GM19043 (cell line): ENCODE measurements at regions not wholly inside any gene's neighbourhood (a gene's known extent, or its start where the extent isn't known, plus 50 kb on each side); places are given as distances from the start of the nearest gene placed in this dataset.

Experiments
- ATAC-seq: cut with Tn5 transposase; IDR thresholded peaks from one replicate; pipeline ENCODE4 v1.9.1; 2021; ENCODE audit warnings: low read depth; ENCODE audit not compliant: unreplicated experiment

DNA sequence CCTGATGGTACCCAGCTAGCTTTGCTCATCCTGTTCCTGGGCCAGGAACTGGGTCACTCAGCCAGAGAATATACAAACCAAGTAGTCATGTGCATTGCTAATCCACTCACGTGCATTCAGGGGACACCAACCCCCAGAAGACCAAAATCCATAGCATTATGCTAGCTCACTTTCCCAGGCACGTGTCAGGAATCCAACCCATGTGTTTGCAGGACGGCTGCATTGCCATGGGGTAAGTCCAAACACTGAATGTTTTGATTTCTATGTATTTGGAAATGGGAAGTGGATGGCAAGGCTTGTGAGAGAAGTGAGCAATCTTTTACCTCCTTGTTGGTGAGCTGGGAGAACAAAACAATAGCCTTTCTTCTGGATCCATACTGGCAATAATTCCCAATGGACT is 87.1 kb upstream of the FOXN3 start:
- no peak for ATAC-seq

GRCh38 chr14:89503431-89503996 is 86.5 kb upstream of the FOXN3 start:
- peak; percentile 35 for ATAC-seq

DNA sequence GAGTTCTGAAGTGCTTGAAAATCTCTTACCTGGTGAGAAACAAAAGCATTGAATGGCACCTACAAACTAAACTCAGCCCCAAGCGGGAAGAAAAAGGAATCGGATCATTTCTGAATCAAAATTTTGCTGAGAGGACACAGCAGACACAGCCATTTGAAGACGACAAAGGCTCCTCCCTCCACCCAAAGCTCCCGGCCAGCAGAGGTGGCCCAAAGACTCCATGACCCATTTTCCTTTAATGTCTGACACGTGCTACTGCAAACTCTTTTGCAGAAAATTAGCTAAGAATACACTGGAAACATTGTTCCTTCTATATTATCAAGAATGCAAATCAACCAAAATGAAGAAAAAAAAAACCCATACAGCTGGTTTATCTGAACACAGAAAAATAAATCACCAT is 85.9 kb upstream of the FOXN3 start:
- no peak for ATAC-seq

- no peak for ATAC-seq
Observed at GRCh38 chr14:89501381-89501780, 84.3 kb upstream of the FOXN3 start.

GRCh38 chr14:89500303-89500702 is 83.3 kb upstream of the FOXN3 start:
- ATAC-seq = no peak

- ATAC-seq = no peak
Observed at GRCh38 chr14:89498878-89499277, 81.8 kb upstream of the FOXN3 start.

- ATAC-seq = no peak
Observed at GRCh38 chr14:89495718-89496117, 78.7 kb upstream of the FOXN3 start.

GRCh38 chr14:89493877-89494634 is 77.0 kb upstream of the FOXN3 start:
- ATAC-seq = peak; percentile 96

- no peak for ATAC-seq
Observed at GRCh38 chr14:89493406-89493805, 76.4 kb upstream of the FOXN3 start.

- ATAC-seq = no peak
Observed at GRCh38 chr14:89491711-89492381, 74.8 kb upstream of the FOXN3 start.

GRCh38 chr14:89490466-89490865 is 73.4 kb upstream of the FOXN3 start:
- ATAC-seq = no peak

GRCh38 chr14:89489761-89490437 is 72.9 kb upstream of the FOXN3 start:
- ATAC-seq = no peak

GRCh38 chr14:89486961-89487360 is 69.9 kb upstream of the FOXN3 start:
- ATAC-seq = no peak

DNA sequence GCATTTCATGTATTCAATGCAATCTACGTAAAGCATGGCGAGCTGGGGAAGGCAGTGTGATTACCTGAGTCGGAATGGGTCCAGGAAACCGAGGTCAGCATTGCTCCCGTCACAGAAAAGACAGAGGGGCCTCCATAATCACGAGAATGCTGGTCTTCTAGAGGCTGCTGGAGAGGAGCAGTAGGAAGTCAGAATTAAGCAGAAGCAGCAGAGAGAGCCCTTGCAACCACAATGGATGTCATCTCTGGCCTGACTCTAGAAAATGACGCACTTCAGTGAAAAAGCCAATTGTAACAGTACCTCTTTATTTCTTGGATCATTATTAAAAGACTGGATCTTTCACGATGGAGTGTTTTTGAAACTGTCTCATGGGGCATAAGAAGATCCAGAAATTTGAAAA is 69.5 kb upstream of the FOXN3 start:
- no peak for ATAC-seq

DNA sequence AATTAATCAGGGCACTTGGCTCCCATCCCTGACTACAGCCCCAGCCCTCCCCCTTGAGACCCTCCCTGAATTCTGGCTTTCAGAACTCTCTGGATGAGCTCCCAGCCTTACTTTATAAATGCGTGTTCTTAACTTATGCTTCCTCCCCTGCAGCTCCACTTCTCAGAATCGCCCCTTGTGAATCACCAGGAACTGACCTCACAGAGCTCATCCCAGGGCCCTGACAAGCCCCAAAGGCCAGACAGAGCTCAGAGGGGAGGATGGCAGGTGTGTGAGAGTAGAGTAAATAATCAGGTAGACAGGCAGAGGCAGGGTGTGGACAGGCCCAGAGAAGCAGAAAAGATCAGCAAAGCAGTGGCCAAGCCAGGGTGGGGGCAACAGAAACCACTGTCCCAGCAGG is 68.2 kb upstream of the FOXN3 start:
- no peak for ATAC-seq

- ATAC-seq = no peak
Observed at GRCh38 chr14:89484051-89484844, 67.2 kb upstream of the FOXN3 start.

DNA sequence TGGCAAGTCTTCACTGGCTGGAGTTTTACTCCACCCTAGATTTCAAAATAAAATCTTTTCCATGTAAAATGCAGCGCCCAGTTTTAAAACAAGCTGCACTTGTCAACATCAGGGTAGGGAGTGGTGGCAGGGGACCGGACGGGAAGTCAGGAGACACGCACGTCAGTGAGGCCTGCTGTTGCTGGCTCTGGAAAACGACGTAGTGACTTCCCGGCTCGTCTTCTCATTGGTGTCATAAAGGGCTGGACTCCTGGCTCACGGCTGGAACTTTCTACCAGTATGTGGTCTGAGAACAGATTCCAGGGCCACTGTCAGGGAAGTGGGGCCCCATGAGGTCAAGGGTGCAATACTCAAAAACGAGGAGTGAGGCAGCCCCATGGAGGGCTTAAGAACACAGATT is 64.2 kb upstream of the FOXN3 start:
- no peak for ATAC-seq

DNA sequence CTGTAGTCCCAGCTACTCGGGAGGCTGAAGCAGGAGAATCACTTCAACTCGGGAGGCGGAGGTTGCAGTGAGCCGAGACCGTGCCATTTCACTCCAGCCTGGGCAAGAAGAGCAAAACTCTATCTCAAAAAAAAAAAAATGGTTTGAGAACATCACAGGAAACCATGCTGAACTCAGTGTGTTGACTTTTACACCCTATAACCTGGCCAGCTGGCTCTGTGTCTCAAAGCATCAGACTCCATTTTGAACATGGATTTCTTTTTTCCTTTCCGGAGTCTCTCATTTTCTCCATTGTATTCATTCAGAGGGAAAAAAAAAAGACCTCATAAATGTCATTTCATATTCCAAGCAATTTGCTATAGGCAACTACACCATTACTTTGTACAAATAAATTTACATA is 63.2 kb upstream of the FOXN3 start:
- ATAC-seq = no peak

- ATAC-seq = no peak
Observed at GRCh38 chr14:89479802-89480201, 62.8 kb upstream of the FOXN3 start.

- ATAC-seq = no peak
Observed at GRCh38 chr14:89477391-89477790, 60.4 kb upstream of the FOXN3 start.
